ENCODE measurements at regions not wholly inside any gene's neighbourhood (a gene's known extent, or its start where the extent isn't known, plus 50 kb on each side); places are given as distances from the start of the nearest gene placed in this dataset.

DNA sequence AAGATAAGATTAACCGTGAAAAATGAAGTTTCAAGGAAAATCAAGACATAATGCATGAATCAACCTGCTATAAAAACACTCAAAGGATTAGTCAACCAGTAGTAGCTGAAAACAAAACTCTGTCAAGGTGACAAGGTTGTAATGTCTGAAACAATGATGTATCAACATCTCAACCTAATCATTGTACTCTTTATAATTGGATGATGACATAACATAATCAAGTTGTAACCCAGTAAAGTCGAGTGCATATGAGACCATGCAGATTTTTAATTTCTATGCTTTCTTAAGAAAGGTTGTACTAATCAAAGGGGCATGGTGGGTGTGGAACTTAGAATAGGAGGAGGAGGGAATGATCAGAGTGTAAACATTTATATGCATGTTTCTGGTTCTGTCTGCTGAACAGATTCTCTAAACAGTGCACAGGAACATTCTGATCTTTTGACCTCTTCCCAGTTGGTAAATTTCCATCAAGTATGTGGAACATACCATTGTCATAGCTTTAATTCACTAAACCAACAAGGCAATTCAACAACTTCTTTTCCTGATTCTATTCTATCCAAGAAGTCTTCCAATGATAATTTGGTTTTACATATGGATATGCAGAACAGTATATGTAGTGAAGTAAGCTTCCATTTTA is 253.7 kb downstream of the TTC6 start:
- no peak for TF ChIP-seq EZH2 (IDR thresholded peaks at IDR 0.05; ENCODE audit: borderline replicate concordance, low read depth, low read length, severe bottlenecking)
- TF ChIP-seq MYC (IDR thresholded peaks at IDR 0.05; ENCODE audit: low read depth, low read length) = no peak
- TF ChIP-seq JUN (IDR thresholded peaks at IDR 0.05; ENCODE audit: borderline replicate concordance, insufficient read depth, insufficient read length, low read depth) = no peak
- TF ChIP-seq, protein P1, sequence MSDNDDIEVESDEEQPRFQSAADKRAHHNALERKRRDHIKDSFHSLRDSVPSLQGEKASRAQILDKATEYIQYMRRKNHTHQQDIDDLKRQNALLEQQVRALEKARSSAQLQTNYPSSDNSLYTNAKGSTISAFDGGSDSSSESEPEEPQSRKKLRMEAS (IDR thresholded peaks at IDR 0.05; ENCODE audit: insufficient read depth, insufficient read length) = no peak
- TF ChIP-seq POLR2A (IDR thresholded peaks at IDR 0.05; ENCODE audit: low read depth, low read length) = no peak
- TF ChIP-seq, protein P2, sequence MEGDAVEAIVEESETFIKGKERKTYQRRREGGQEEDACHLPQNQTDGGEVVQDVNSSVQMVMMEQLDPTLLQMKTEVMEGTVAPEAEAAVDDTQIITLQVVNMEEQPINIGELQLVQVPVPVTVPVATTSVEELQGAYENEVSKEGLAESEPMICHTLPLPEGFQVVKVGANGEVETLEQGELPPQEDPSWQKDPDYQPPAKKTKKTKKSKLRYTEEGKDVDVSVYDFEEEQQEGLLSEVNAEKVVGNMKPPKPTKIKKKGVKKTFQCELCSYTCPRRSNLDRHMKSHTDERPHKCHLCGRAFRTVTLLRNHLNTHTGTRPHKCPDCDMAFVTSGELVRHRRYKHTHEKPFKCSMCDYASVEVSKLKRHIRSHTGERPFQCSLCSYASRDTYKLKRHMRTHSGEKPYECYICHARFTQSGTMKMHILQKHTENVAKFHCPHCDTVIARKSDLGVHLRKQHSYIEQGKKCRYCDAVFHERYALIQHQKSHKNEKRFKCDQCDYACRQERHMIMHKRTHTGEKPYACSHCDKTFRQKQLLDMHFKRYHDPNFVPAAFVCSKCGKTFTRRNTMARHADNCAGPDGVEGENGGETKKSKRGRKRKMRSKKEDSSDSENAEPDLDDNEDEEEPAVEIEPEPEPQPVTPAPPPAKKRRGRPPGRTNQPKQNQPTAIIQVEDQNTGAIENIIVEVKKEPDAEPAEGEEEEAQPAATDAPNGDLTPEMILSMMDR (IDR thresholded peaks at IDR 0.05; ENCODE audit: extremely low read depth in 1 of 2, insufficient read depth in 1 of 2, low read depth in 1 of 2, low read length in 2 of 2) = no peak
- no peak for TF ChIP-seq GATA2 (IDR thresholded peaks at IDR 0.05; ENCODE audit: insufficient read depth, insufficient read length, low read depth, low read length)
- TF ChIP-seq FOS (IDR thresholded peaks at IDR 0.05; ENCODE audit: borderline replicate concordance, insufficient read depth, low read length) = no peak
- no peak for TF ChIP-seq POLR2AphosphoS5 (IDR thresholded peaks at IDR 0.05; ENCODE audit: insufficient read depth, low read depth, low read length)
- no peak overlapping the region for H3K9ac ChIP-seq (replicated peaks; ENCODE audit: extremely low read depth, insufficient read depth, low read length)
- no peak overlapping the region for H3K4me2 ChIP-seq (ENCODE audit: insufficient read depth, low read length)
- ChIA-PET CTCF (no interaction called here), POLR2A (interaction anchor here (0.6 kb wide), 1 partner anchor 321 kb away, joined by 3 read pairs; no protein-coding TSS in a partner anchor)
- H3K9me1 ChIP-seq (replicated peaks; ENCODE audit: control insufficient read depth, extremely low read depth, insufficient read depth, low read length) = no peaks in the 10 kb centered on the region
- H2AFZ ChIP-seq (ENCODE audit: low read depth, low read length) = no peak overlapping the region
- H3K4me1 ChIP-seq (ENCODE audit: control insufficient read depth, extremely low read depth, insufficient read depth, low read length) = no peaks in the 10 kb centered on the region
- DNase-seq (ENCODE audit: low read depth, low spot score) (no peak), FAIRE-seq (no peak)
- no TSS peak for BruUV-seq (replicated peaks)
- dilution Hi-C loops (cut with MboI; ENCODE audit: extremely low pct_ligation_motif_present, low sequenced_read_pairs) = no loop called here
- no peak overlapping the region for H3K4me3 ChIP-seq (replicated peaks in 1 of 3; ENCODE audit: insufficient read depth in 1 of 3, low read depth in 1 of 3, low read length in 3 of 3)
- no peaks in the 10 kb centered on the region for H3K27me3 ChIP-seq (ENCODE audit: control insufficient read depth in 2 of 2, insufficient read depth in 2 of 2, low read length in 2 of 2)
- no peaks in the 10 kb centered on the region for H4K20me1 ChIP-seq (replicated peaks; ENCODE audit: control insufficient read depth, extremely low read depth, insufficient read depth, low read length)
- H3K9me3 ChIP-seq (replicated peaks; ENCODE audit: control insufficient read depth, insufficient read depth, low read length) = no peaks in the 10 kb centered on the region
- intact Hi-C loops (cut with micrococcal nuclease) = no loop called here
- no peaks in the 10 kb centered on the region for H3K79me2 ChIP-seq (ENCODE audit: control insufficient read depth, insufficient read depth, low read length)
- no peaks in the 10 kb centered on the region for H3K36me3 ChIP-seq (ENCODE audit: control insufficient read depth in 2 of 2, extremely low read depth in 1 of 2, insufficient read depth in 2 of 2, low read length in 2 of 2)
- no peak overlapping the region for H3K27ac ChIP-seq (ENCODE audit: insufficient read depth, low read depth, low read length)
